Body of pancreas (tissue), 4 donors: ENCODE measurements at regions not wholly inside any gene's neighbourhood (a gene's known extent, or its start where the extent isn't known, plus 50 kb on each side); places are given as distances from the start of the nearest gene placed in this dataset.

Source experiments
- CTCF ChIP-seq, 7 experiments: fragments of 450-650 bp in 4 of 7; fragments of 200-600 bp in 3 of 7; sonication (generic) in 3 of 7; IDR thresholded peaks; one replicate each; pipeline ENCODE4 v1.5.1; 2016 to 2019; ENCODE audit warnings: antibody characterized with exemption in 7 of 7
- POLR2A ChIP-seq, 3 donors: fragments of 450-650 bp; IDR thresholded peaks; one replicate each; pipeline ENCODE4 v1.6.1; 2016; ENCODE audit warnings: antibody characterized with exemption in 3 of 3, mild to moderate bottlenecking in 2 of 3

- TF ChIP-seq CTCF (IDR thresholded peaks at IDR 0.05) = no peak
- TF ChIP-seq POLR2A (IDR thresholded peaks at IDR 0.05) = no peak
These were observed 86.5 kb upstream of the CDKN3 start for GRCh38 chr14:54310151-54310850.
